Endothelial cell of umbilical vein (primary cell): ENCODE measurements at regions not wholly inside any gene's neighbourhood (a gene's known extent, or its start where the extent isn't known, plus 50 kb on each side); places are given as distances from the start of the nearest gene placed in this dataset. TPM values are rescaled to one million over a fixed set of nuclear protein-coding genes. Genes with fewer than 3 reads are reported as not detected.
A peak's percentile ranks its signal among the peaks of the same experiment; 100 is the strongest.

Experiments used
- BruUV-seq: library from RNA; stranded (reverse); fragments of 400-500 nt; replicated peaks from 2 replicates; lab custom pipeline; 2021; lab: Mats Ljungman, UMichigan
- CTCF ChIA-PET: fragments of 300-600, 350-600 bp; sonication (Branson Sonifier 250); formaldehyde crosslinking; loops from one replicate; lab custom pipeline; 2021; ENCODE audit warnings: antibody characterized with exemption, inconsistent platforms; lab: Charles Lee
- POLR2A ChIA-PET: fragments of 300-600, 350-600 bp; sonication (Branson Sonifier 250); formaldehyde crosslinking; loops from one replicate; lab custom pipeline; 2021; ENCODE audit warnings: antibody characterized with exemption, inconsistent platforms; lab: Charles Lee
- DNase-seq: peaks from one replicate; pipeline ENCODE4 v3.0.0-alpha.2; 2011; ENCODE audit warnings: low read depth, low spot score
- FAIRE-seq: peaks from 2 replicates; lab custom pipeline; 2011; peaks lifted over from hg19 to GRCh38; lab: Jason Lieb, UNC
- H2AFZ ChIP-seq: 2 replicates; pipeline ENCODE4 v1.6.0; 2012; ENCODE audit warnings: low read depth, low read length, control low read depth, inconsistent platforms
- H3K27ac ChIP-seq: 2 replicates; pipeline ENCODE4 v1.5.1; 2011; ENCODE audit warnings: low read depth, mild to moderate bottlenecking, control low read depth, low read length, moderate library complexity; ENCODE audit not compliant: insufficient read depth
- H3K27me3 ChIP-seq, 2 experiments: 2 replicates each; pipeline versions ENCODE4 v1.6.0 to v1.6.1; 2011; ENCODE audit warnings: low read length in 2 of 2, mixed read lengths in 1 of 2; ENCODE audit not compliant: control insufficient read depth in 2 of 2, insufficient read depth in 2 of 2
- H3K36me3 ChIP-seq, 2 experiments: 2 replicates in 1 of 2; 3 replicates in 1 of 2; pipeline ENCODE4 v1.5.1; 2011; ENCODE audit warnings: low read length in 2 of 2, mild to moderate bottlenecking in 1 of 2, moderate library complexity in 1 of 2; ENCODE audit not compliant: control insufficient read depth in 2 of 2, insufficient read depth in 2 of 2; ENCODE audit errors: extremely low read depth in 1 of 2
- H3K4me1 ChIP-seq: 3 replicates; pipeline ENCODE4 v1.5.1; 2011; ENCODE audit warnings: mild to moderate bottlenecking, low read length; ENCODE audit not compliant: control insufficient read depth, insufficient read depth; ENCODE audit errors: extremely low read depth
- H3K4me2 ChIP-seq: 2 replicates; pipeline ENCODE4 v1.6.1; 2011; ENCODE audit warnings: low read length, control low read depth, mixed read lengths; ENCODE audit not compliant: insufficient read depth
- H3K4me3 ChIP-seq, 3 experiments: fragments of 200-600 bp in 1 of 3; sonication (generic), shearing (Covaris generic) in 1 of 3; replicated peaks in 1 of 3; 2 replicates each; pipeline ENCODE4 v1.5.1; 2011 to 2016; ENCODE audit warnings: control low read depth in 3 of 3, low read length in 3 of 3, mild to moderate bottlenecking in 2 of 3, inconsistent platforms in 1 of 3, low read depth in 1 of 3, moderate library complexity in 1 of 3; ENCODE audit not compliant: insufficient read depth in 1 of 3
- H3K79me2 ChIP-seq: 2 replicates; pipeline ENCODE4 v1.6.0; 2012; ENCODE audit warnings: low read length, inconsistent platforms; ENCODE audit not compliant: control insufficient read depth, insufficient read depth
- H3K9ac ChIP-seq: replicated peaks from 2 replicates; pipeline ENCODE3; 2011; ENCODE audit warnings: low read length, control low read depth; ENCODE audit not compliant: insufficient read depth; ENCODE audit errors: extremely low read depth
- H3K9me1 ChIP-seq: replicated peaks from 3 replicates; pipeline ENCODE4 v1.6.0; 2011; ENCODE audit warnings: mild to moderate bottlenecking, low read length; ENCODE audit not compliant: control insufficient read depth, insufficient read depth; ENCODE audit errors: extremely low read depth
- H3K9me3 ChIP-seq: replicated peaks from 2 replicates; pipeline ENCODE4 v1.5.1; 2012; ENCODE audit warnings: low read length, inconsistent platforms; ENCODE audit not compliant: control insufficient read depth, insufficient read depth
- H4K20me1 ChIP-seq: replicated peaks from 2 replicates; pipeline ENCODE3; 2011; ENCODE audit warnings: mild to moderate bottlenecking, low read length; ENCODE audit not compliant: control insufficient read depth, insufficient read depth; ENCODE audit errors: extremely low read depth
- EZH2 ChIP-seq: IDR thresholded peaks from 2 replicates; pipeline ENCODE4 v1.6.1; 2012; ENCODE audit warnings: borderline replicate concordance, low read depth, mild to moderate bottlenecking, moderate library complexity, low read length, inconsistent platforms; ENCODE audit not compliant: severe bottlenecking
- FOS ChIP-seq: IDR thresholded peaks from 2 replicates; pipeline ENCODE4 v1.6.1; 2011; ENCODE audit warnings: mild to moderate bottlenecking, low read length, moderate library complexity, borderline replicate concordance; ENCODE audit not compliant: insufficient read depth
- GATA2 ChIP-seq: IDR thresholded peaks from 2 replicates; pipeline ENCODE4 v1.7.0; 2011; ENCODE audit warnings: low read depth, mild to moderate bottlenecking, moderate library complexity, mixed read lengths, low read length; ENCODE audit not compliant: insufficient read length, insufficient read depth
- JUN ChIP-seq: IDR thresholded peaks from 2 replicates; pipeline ENCODE4 v1.6.1; 2011; ENCODE audit warnings: borderline replicate concordance, low read depth; ENCODE audit not compliant: insufficient read length, insufficient read depth
- MAX ChIP-seq: IDR thresholded peaks from 2 replicates; pipeline ENCODE4 v1.6.1; 2011; ENCODE audit not compliant: insufficient read depth, insufficient read length
- MYC ChIP-seq: IDR thresholded peaks from one replicate; pipeline ENCODE4 v1.6.1; 2011; ENCODE audit warnings: mild to moderate bottlenecking, low read depth, low read length
- POLR2A ChIP-seq: IDR thresholded peaks from 2 replicates; pipeline ENCODE4 v1.6.1; 2012; ENCODE audit warnings: low read depth, mild to moderate bottlenecking, control low read depth, low read length
- POLR2AphosphoS5 ChIP-seq: IDR thresholded peaks from 2 replicates; pipeline ENCODE4 v1.6.1; 2012; ENCODE audit warnings: low read depth, mild to moderate bottlenecking, control low read depth, low read length, moderate library complexity; ENCODE audit not compliant: insufficient read depth
- dilution Hi-C: fragments of 300-500 bp; cut with MboI; formaldehyde crosslinking; loops from one replicate; pipeline ENCODE4 v1.15.0; 2019; ENCODE audit warnings: low sequenced_read_pairs; ENCODE audit not compliant: extremely low pct_ligation_motif_present
- intact Hi-C: fragments of 100-400 bp; cut with micrococcal nuclease; formaldehyde crosslinking; loops from one replicate; pipeline ENCODE4 v1.10.0; 2022
- microRNA counts: library from miRNA; unstranded; fragments of <30 nt; microRNA quantifications from one replicate; lab custom pipeline; 2016
- microRNA-seq: library from miRNA; unstranded; fragments of <30 nt; microRNA quantifications from one replicate; pipeline ENCODE4 v1.2.0, GENCODE V29; 2021; ENCODE audit warnings: borderline number of aligned reads, borderline replicate concordance
- small RNA-seq: library from RNA; depleted of rRNA; stranded (forward); fragments of <200 nt; gene quantifications from one replicate; pipeline ENCODE3, GENCODE V24; 2012; ENCODE audit warnings: low replicate concordance, low read depth; ENCODE audit not compliant: insufficient read depth, insufficient read length
- TF ChIP-seq, protein P1 (sequence below), 2 donors: IDR thresholded peaks; 1 replicate in 1 of 2; 2 replicates in 1 of 2; pipeline ENCODE4 v1.5.1; 2011; ENCODE audit warnings: low read length in 2 of 2, mild to moderate bottlenecking in 2 of 2, moderate library complexity in 2 of 2, control low read depth in 1 of 2, inconsistent platforms in 1 of 2, low read depth in 1 of 2; ENCODE audit not compliant: insufficient read depth in 1 of 2; ENCODE audit errors: extremely low read depth in 1 of 2

- ChIA-PET CTCF (no interaction called here), POLR2A (no interaction called here)
- no peak for FAIRE-seq
Measured at GRCh38 chrX:95156566-95156965, 1482.6 kb downstream of the FAM133A start.

More at GRCh38 chrX:95156566-95156965, 1482.6 kb downstream of the FAM133A start:
- Histone ChIP-seq H3K79me2 (no peaks in the 10 kb centered on the region), H3K9me3 (no peaks in the 10 kb centered on the region), H3K4me2 (no peak overlapping the region), H3K36me3 (no peaks in the 10 kb centered on the region), H3K4me1 (no peaks in the 10 kb centered on the region), H3K27me3 (no peaks in the 10 kb centered on the region), H3K9me1 (no peaks in the 10 kb centered on the region), H3K27ac (no peak overlapping the region), H4K20me1 (no peaks in the 10 kb centered on the region), H3K4me3 (no peak overlapping the region), H2AFZ (no peak overlapping the region), H3K9ac (no peak overlapping the region)
- TF ChIP-seq FOS (no peak), JUN (no peak), EZH2 (no peak), POLR2A (no peak), GATA2 (no peak), POLR2AphosphoS5 (no peak), MYC (no peak), MAX (no peak)
- TF ChIP-seq, protein P1, sequence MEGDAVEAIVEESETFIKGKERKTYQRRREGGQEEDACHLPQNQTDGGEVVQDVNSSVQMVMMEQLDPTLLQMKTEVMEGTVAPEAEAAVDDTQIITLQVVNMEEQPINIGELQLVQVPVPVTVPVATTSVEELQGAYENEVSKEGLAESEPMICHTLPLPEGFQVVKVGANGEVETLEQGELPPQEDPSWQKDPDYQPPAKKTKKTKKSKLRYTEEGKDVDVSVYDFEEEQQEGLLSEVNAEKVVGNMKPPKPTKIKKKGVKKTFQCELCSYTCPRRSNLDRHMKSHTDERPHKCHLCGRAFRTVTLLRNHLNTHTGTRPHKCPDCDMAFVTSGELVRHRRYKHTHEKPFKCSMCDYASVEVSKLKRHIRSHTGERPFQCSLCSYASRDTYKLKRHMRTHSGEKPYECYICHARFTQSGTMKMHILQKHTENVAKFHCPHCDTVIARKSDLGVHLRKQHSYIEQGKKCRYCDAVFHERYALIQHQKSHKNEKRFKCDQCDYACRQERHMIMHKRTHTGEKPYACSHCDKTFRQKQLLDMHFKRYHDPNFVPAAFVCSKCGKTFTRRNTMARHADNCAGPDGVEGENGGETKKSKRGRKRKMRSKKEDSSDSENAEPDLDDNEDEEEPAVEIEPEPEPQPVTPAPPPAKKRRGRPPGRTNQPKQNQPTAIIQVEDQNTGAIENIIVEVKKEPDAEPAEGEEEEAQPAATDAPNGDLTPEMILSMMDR (IDR thresholded peaks at IDR 0.05; ENCODE audit: extremely low read depth in 1 of 2, insufficient read depth in 1 of 2, low read depth in 1 of 2, low read length in 2 of 2) = no peak
- dilution Hi-C loops = no loop called here
- BruUV-seq = no TSS peak
- intact Hi-C loops = no loop called here
- DNase-seq = no peak

MicroRNAs in the stretch of these regions (microRNA counts, 767-probe panel; counts per million panel counts)
- microRNA hsa-miR-548m (lab: Ali Mortazavi, UCI) = 723 counts per million, percentile 96 among the panel's probes with 10 or more counts

Small RNA genes in the stretch of these regions (microRNA-seq; reads per million reads assigned to microRNA genes)
- gene MIR548M = not detected

Small RNA genes in the stretch of these regions (small RNA-seq; reads per million reads assigned to genes)
- not detected for gene MIR548M
